ENCODE measurements at regions not wholly inside any gene's neighbourhood (a gene's known extent, or its start where the extent isn't known, plus 50 kb on each side); places are given as distances from the start of the nearest gene placed in this dataset.
"Not testable (repeated sequence)": the region's sequence is repeated elsewhere in the genome, so short reads cannot be mapped to it uniquely, and the experiment has no call there.

- no peak for DNase-seq (ENCODE audit: low spot score)
Measured at GRCh38 chr4:66554826-66555225, 884.5 kb upstream of the EPHA5 start.

DNA sequence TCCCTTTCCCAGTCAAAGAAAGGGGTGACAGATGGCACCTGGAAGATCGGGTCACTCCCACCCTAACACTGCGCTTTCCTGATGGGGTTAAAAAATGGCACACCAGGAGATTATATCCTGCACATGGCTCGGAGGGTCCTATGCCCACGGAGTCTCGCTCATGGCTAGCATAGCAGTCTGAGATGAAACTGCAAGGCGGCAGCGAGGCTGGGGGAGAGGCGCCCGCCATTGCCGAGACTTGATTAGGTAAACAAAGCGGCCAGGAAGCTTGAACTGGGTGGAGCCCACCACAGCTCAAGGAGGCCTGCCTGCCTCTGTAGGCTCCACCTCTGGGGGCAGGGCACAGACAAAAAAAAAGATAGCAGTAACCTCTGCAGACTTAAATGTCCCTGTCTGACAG is 875.0 kb upstream of the EPHA5 start:
- not testable (repeated sequence) for DNase-seq (ENCODE audit: low spot score)

DNA sequence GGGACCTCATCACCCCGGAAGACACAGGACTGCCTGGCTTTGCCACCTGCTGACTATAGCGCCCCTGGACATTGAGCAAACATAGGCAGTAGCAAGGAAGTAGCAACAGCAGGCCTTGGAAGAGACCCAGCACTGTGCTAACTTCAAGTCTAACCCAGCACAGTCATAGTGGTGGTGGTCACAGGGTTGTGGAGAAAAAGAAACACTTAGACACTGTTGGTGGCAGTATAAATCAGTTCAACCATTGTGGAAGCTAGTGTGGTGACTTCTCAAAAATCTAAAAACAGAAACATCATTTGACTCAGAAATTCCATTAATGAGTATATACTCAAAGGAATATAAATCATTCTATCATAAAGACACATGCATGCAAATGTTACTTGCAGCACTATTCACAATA is 874.0 kb upstream of the EPHA5 start:
- DNase-seq (ENCODE audit: low spot score), result no peak

DNA sequence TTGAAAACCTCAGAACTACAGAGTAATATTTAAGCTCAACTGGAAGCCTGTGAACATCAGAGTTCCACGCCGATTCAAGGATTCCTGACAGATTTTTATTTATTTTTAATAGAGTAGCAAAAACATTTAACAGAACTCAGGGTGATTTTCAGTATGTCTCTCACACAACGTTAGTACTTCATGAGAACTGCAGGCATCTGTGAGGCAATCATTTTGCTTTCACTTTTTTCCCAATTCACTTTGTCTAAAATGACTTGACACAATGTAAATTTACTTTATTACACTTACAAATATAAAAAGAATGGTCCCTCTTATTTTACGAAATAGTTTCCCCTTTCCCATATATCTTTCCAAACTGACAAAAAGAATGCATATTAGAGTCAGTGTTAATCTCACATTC is 869.5 kb upstream of the EPHA5 start:
- DNase-seq (ENCODE audit: low spot score), result no peak

- no peak for DNase-seq (ENCODE audit: low spot score)
Measured at GRCh38 chr4:66524781-66525180, 854.5 kb upstream of the EPHA5 start.

DNA sequence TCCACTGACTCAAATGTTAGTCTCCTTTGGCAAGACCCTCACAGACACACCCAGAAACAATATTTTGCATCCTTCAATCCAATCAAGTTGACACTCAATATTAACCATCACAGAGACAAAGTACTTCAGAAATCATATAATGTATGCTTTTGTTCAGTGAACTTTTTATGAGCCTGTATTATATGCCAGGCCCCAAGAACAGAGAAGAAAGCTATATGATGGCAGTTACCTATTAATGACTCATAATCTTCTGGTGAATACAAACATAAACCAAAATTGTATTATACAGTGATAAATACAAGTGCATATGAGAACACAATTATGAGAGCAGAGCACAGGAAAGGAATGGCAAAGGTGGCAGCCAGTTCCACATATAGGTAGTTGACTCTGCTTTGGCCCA is 852.0 kb upstream of the EPHA5 start:
- DNase-seq (ENCODE audit: low spot score), result no peak

- DNase-seq (ENCODE audit: low spot score), result no peak
Measured at GRCh38 chr4:66516940-66517339, 846.7 kb upstream of the EPHA5 start.

DNA sequence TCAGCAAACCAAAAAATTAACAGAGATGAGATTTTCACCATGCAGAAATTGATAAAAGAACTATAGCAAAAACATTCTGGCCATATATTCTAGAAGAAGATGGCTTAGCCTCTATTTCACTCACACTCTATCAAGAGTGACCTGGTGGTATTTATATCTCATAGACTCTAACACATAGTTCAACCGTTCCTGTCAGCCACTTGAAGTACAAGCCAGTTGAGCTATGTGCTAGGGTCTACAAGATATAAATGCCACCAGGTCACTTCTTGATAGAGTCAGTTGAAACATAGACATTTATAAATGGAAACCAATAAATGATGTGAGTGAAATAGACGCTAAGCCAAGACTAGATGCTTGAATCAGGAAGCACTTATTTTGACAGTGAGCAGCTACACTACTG is 836.7 kb upstream of the EPHA5 start:
- no peak for DNase-seq (ENCODE audit: low spot score)

DNA sequence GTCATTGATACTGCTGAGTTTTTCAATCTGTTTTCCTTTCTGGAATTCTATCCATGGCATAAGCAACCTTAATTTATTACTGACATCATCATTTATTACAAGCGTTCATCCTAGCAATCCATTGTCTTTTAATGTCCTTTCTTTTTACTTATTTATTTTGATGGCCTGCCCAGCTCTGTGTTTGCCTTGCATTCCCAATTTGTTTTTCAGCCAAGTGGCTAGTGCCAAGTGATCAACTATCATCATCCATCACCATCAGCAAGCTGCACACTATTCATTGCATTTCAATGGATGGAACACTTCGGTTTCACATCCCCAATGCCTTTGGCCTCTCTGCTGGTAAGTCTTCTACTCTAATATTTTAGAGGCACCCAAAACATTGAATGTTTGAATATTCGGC is 831.7 kb upstream of the EPHA5 start:
- DNase-seq (ENCODE audit: low spot score), result no peak

- DNase-seq (ENCODE audit: low spot score), result no peak
Measured at GRCh38 chr4:66490729-66491128, 820.4 kb upstream of the EPHA5 start.

GRCh38 chr4:66489783-66490452 is 819.6 kb upstream of the EPHA5 start:
- no peak for DNase-seq (ENCODE audit: low spot score)

DNA sequence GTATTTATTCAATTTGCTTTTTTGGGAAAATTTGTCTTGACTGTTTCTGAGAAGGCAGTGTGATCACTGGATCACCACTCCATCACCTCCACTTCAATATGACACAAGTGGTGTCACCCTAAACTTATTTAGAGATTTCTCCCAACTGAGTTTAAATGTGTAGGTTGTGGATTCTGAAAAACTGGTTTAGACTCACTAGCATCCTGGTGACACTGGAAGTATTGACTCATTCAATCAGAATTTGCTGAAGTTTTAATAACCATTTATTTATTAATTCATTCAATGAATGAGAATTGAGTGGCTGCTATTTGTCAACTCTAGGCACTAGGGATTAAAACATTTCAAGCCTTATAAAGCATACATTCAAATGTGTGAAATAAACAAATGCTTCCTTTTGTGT is 819.1 kb upstream of the EPHA5 start:
- no peak for DNase-seq (ENCODE audit: low spot score)

DNA sequence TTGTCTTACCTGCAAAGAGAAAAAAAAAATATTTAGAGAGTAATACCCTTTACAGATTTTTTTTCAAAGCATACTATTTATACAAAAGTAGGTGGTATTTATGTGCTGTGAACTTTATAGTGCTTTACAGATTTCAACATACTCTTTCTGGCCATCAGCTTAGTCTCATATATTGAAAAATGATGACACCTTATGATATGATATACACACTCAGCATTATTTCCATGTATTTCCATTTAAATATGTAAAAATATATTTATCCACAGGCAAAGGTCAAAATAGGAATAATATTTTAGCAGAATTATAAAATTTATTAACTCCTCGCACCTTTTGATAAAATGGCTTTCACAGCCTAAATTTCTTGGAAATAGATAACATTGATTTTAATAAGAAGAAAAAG is 815.8 kb upstream of the EPHA5 start:
- DNase-seq (ENCODE audit: low spot score), result no peak

- no peak for DNase-seq (ENCODE audit: low spot score)
Measured at GRCh38 chr4:66482186-66482585, 811.9 kb upstream of the EPHA5 start.

DNA sequence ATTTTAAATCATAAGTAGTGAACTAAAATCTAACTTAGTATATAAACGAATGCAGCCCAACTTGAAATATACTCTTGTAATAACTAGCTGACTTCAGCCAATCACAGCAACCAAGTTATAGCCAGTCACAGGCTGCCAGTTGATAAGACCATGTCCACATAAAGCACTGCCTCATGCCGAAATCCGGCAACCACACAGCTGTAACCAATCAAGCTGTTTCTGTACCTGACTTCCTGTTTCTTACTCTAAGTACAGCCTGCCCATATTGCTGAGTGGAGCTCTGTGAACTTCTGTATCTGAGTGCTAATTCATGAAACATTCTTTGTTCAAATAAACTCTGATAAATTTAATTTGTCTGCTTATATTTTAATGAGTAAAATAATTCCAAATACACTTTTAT is 805.3 kb upstream of the EPHA5 start:
- no peak for DNase-seq (ENCODE audit: low spot score)

DNA sequence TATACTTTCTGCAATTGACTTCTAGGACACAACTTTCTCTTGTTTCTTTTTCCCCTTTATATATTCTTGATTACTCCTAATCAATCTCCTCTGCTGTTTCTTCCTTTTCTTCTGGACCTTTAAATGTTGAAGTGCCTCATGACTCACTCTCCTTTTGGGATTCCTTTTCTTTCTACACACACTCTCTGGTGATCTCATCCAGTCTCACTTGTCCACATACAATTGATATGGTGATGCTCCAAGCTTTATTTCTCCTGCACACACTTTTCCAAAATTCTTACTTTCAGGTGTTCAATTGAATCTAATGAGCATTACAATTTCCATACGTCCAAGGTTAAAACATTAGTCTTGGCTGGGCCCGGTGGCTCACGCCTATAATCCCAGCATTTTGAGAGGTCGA is 794.8 kb upstream of the EPHA5 start:
- DNase-seq (ENCODE audit: low spot score), result no peak

DNA sequence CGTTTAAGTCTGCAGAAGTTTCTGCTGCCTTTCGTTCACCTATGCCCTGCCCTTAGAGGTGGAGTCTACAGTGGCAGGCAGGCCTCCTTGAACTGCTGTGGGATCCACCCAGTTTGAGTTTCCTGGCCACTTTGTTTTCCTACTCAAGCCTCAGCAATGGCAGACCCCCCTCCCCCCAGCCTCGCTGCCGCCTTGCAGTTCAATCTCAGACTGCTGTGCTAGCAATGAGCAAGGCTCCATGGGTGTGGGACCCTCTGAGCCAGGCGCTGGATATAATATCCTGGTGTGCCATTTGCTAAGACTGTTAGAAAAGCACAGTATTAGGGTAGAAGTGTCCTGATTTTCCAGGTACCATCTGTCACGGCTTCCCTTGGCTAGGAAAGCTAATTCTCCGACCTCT is 792.6 kb upstream of the EPHA5 start:
- not testable (repeated sequence) for DNase-seq (ENCODE audit: low spot score)

- no peak for DNase-seq (ENCODE audit: low spot score)
Measured at GRCh38 chr4:66451741-66452140, 781.5 kb upstream of the EPHA5 start.

DNA sequence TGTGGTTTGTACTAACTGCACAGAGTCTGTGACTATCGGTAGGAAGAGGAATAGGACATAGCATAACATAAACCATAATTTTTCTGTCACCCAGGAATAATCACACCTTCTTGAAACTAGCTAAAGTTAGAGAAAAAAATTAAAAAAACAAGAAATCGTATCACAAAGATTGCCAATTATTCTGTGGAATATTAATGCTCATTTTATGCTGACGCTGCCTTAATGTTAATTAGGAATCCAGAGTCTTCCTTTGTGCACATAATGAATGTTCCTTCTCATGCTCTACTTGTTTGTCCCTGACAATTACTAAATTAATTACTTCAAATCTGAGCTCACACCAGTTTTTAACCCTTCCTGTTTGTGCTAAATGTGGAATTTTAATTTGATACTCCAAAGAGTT is 772.7 kb upstream of the EPHA5 start:
- DNase-seq (ENCODE audit: low spot score), result no peak

- DNase-seq (ENCODE audit: low spot score), result no peak
Measured at GRCh38 chr4:66439508-66439907, 769.2 kb upstream of the EPHA5 start.

DNA sequence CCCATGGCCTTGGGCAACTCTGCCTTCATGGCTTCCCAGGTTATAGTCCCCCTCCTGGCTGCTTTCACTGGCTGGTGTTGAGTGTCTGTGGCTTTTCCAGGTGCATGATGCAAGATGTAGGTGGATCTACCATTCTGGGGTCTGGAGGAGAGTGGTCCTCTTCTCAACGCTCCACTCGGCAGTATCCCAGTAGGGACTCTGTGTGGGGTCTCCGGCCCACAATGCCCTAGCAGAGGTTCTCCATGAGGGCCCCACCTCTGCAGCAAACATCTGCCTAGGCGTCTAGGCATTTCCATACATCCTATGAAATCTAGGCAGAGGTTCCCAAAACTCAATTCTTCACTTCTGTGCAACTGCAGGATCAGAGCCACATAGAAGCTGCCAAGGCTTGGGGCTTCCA is 763.4 kb upstream of the EPHA5 start:
- no peak for DNase-seq (ENCODE audit: low spot score)

GRCh38 chr4:66430856-66431255 is 760.6 kb upstream of the EPHA5 start:
- DNase-seq (ENCODE audit: low spot score), result no peak

GRCh38 chr4:66429276-66429675 is 759.0 kb upstream of the EPHA5 start:
- DNase-seq (ENCODE audit: low spot score), result no peak

GRCh38 chr4:66416425-66416824 is 746.1 kb upstream of the EPHA5 start:
- no peak for DNase-seq (ENCODE audit: low spot score)

DNA sequence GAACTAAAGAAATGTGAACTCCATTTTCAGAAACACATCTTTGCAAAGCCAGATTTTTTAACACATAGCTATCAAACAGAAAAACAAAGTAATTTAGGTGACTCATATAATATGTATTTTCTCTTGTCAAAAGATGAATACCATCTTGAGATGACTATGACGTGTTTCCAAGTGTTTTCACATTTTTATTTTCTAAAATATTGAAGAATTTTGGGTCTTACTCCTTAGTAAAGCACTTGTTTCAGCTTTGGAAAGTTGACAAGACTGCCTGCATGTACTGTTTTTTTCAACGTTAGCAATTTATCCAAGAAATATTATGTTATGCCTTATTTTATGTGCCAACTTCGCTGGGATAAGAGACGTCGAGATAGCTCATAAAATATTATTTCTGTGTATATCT is 733.9 kb upstream of the EPHA5 start:
- no peak for DNase-seq (ENCODE audit: low spot score)

Data from iPS-NIHi11 (cell line).